Right cardiac atrium (tissue), 5 donors: ENCODE measurements at regions not wholly inside any gene's neighbourhood (a gene's known extent, or its start where the extent isn't known, plus 50 kb on each side); places are given as distances from the start of the nearest gene placed in this dataset.

Source experiments
- ATAC-seq, 2 donors: fragments of 200-7000 bp; cut with Tn5 transposase; one replicate each; pipeline versions ENCODE4 v1.8.0 to v1.9.1; 2020; ENCODE audit warnings: moderate library complexity in 2 of 2, mild to moderate bottlenecking in 1 of 2
- DNase-seq, 3 donors: peaks; one replicate each; pipeline ENCODE4 v3.0.0-alpha.2; 2020
- H3K27ac ChIP-seq: one replicate; pipeline ENCODE4 v1.5.1; 2013; ENCODE audit warnings: mild to moderate bottlenecking, low read length, control low read depth, moderate library complexity
- H3K27me3 ChIP-seq: one replicate; pipeline ENCODE4 v1.6.1; 2013; ENCODE audit not compliant: control insufficient read depth, insufficient read depth
- H3K4me1 ChIP-seq: one replicate; pipeline ENCODE4 v1.6.1; 2013; ENCODE audit warnings: low read length; ENCODE audit not compliant: control insufficient read depth, insufficient read depth
- H3K4me3 ChIP-seq: one replicate; pipeline ENCODE4 v1.5.1; 2013; ENCODE audit warnings: low read length, control low read depth
- H3K9me3 ChIP-seq: one replicate; pipeline ENCODE4 v1.6.1; 2013; ENCODE audit warnings: low read length; ENCODE audit not compliant: control insufficient read depth
- WGBS: extraction: QIAGEN DNeasy Blood & Tissue Kit; methylation state at CpG from one replicate; pipeline ENCODE4 v1.1.7; 2013; 5-methylcytosine and 5-hydroxymethylcytosine counted together
- intact Hi-C, 4 donors: fragments of 100-400 bp; cut with DNase I; formaldehyde crosslinking; loops; one replicate each; pipeline versions ENCODE4 v1.11.0 to v1.14.0; 2022 to 2023
- donor health status: healthy with polysubstance abuse.
- donor health status: DM: no; HTN: yes; CAD: no.
- donor health status: DM: no; HTN: no; CAD: no.
- donor health status: DM: no; HTN: yes; CAD: no; lungs with severe emphysema.
- donor health status: DM: yes; HTN: yes; CAD: no.

DNA sequence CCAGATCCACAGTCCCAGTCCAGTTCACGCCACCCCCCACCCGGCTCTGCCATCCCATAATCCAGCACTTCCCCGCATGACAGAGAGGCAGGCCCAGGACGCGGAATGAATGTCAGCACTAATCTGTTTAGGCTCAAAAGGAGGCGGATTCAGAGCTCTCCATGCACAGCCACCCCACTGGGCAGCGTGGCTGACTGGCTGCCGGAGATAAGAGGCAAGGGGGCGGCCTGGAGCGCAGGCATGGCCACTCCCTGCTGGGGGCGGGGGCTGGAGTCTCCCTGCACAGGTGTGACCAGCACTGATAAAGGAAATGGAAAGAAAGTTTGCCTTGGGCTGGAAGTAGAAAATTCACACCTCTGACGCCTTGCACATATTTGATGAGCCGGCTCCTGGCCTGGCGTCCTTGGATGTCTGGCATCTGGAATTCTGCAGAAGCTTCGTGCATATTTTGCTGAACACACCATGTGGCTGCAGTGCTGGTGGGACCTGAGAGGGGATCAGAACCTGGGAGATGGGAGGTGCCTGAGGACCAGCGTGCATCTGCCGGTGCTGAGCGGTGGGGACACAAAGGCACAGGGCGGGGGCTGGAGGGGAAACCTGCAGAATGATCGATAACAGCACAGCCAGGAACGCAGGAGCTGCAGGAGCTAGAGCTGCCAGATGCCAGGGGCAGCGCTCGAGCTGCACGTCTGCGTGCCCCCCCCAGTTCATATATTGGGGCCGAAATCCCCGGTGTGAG, 344.4 kb downstream of the CTTN start:
- DNase-seq (no peak), ATAC-seq (no peak)
- intact Hi-C loops: no loop called here
- Histone ChIP-seq H3K4me3 (no peak overlapping the region), H3K27ac (no peak overlapping the region), H3K27me3 (no peaks in the 10 kb centered on the region), H3K9me3 (no peaks in the 10 kb centered on the region), H3K4me1 (no peaks in the 10 kb centered on the region)
- WGBS: 24% methylated on average over 27 of the region's 27 CpGs

DNA sequence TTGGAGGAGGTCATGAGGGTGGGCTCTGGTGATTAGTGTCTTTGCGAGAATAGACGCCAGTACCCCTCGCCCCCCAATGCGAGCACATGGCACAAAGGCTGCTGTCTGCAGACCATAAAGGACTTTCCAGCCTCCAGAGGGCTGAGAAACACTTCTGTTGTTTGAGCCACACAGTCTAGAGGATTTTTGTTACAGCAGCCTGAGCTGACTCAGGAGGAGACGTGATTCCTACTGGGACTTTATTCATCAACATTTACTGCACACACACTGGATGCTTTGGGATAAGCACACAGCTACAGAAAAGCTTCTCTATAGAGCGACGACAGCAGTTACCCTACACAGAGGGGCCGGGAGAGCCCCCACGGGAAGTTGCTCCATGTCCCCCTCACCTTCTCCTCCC, 345.0 kb downstream of the CTTN start:
- intact Hi-C loops: no loop called here
- no peak overlapping the region for H3K27ac ChIP-seq
- H3K4me3 ChIP-seq: no peak overlapping the region
- WGBS: 70% methylated on average over 9 of the region's 9 CpGs
- no peaks in the 10 kb centered on the region for H3K9me3 ChIP-seq
- DNase-seq (no peak), ATAC-seq (no peak)
- H3K4me1 ChIP-seq: no peaks in the 10 kb centered on the region
- no peaks in the 10 kb centered on the region for H3K27me3 ChIP-seq

DNA sequence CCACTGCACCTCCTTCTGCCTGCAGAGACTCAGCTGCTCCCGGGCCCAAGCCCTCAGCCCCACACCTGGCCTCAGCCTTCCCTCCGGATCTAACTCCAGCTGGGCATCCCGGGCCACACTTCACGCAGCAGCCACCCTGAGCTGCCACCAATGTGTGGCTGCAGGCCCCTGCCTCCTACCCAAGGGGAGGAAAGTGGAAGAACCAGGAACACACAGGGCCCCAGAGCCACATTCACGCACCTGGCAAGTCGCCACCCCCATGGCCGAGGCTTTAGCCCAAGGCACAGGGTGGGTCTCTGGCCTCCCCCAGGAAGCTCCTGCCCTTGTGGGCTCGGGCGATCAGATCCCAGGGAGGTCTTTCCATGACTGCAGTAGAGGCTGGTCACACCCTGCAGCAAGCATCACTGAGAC, 345.6 kb downstream of the CTTN start:
- Histone ChIP-seq H3K9me3 (no peaks in the 10 kb centered on the region), H3K4me3 (no peak overlapping the region), H3K27me3 (no peaks in the 10 kb centered on the region), H3K4me1 (no peaks in the 10 kb centered on the region), H3K27ac (no peak overlapping the region)
- ATAC-seq (no peak), DNase-seq (no peak)
- intact Hi-C loops: no loop called here
- WGBS: 75% methylated on average over 9 of the region's 9 CpGs

DNA sequence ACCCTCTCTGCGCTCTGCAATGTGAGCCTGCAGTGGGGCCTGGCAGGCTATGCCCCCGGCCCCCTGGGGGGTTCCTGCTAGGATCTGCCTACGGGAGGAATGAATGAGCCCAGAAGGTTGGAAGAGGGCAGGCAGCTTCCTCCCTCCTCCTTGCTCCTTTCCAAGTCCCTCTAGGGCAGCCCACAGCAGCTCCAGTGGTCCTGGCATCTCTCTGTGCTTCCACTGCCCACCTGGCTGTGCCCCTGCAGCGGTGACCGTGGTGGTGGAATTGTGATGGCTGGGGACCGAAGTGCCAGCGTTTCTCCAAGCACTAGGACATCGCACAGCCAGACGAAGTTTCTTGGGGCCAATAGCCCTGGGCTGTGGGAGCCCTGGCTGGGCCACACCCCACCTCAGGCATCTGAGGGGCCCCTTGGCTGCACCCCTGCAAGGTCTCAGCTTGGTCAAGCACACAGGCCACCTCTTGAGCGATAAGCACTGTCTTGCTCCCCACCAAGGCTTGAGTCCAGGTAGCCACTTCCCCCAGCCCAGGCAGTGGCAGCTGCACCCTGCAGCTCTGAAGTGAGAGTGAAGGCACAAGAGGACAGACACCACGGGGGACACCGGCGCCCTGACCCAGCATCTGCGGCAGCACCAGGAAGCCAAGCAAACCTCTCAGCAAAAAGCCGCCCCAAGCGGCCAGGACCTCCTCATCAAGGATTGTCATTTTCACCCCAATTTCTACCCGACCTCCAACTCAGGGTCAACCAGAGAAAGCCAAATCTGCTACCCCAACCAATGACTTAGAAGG, 346.3 kb downstream of the CTTN start:
- DNase-seq (no peak), ATAC-seq (no peak)
- 83% methylated on average over 17 of the region's 17 CpGs for WGBS
- intact Hi-C loops: no loop called here
- H3K27me3 ChIP-seq: no peaks in the 10 kb centered on the region
- H3K4me1 ChIP-seq: no peaks in the 10 kb centered on the region
- H3K9me3 ChIP-seq: no peaks in the 10 kb centered on the region
- H3K27ac ChIP-seq: no peak overlapping the region
- H3K4me3 ChIP-seq: no peak overlapping the region

DNA sequence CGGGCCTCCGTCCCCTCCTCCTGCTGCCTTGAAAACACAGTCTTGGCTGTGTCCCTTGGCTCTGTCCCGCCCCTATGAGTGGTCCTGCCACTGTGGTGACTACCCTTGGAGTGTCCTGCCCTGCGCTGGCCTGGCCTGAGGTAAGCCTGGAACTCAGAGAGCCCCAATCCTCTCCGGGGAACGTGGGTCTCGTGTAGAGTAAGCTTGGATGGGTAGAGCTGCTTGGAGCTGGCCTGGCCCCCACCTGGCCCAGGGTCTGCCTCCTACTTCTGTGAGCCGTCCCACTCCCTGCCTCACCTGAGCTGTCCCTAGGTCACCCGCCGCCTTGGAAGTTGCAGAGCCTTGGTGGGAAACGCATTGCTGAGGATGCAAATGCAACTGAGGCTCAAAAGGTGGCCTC, 347.1 kb downstream of the CTTN start:
- WGBS: 81% methylated on average over 11 of the region's 11 CpGs
- H3K27me3 ChIP-seq: no peaks in the 10 kb centered on the region
- no peaks in the 10 kb centered on the region for H3K9me3 ChIP-seq
- ATAC-seq (no peak), DNase-seq (peak in 1 of 3 donors; percentile 25)
- H3K4me3 ChIP-seq: no peak overlapping the region
- no peak overlapping the region for H3K27ac ChIP-seq
- no peaks in the 10 kb centered on the region for H3K4me1 ChIP-seq
- intact Hi-C loops: no loop called here

DNA sequence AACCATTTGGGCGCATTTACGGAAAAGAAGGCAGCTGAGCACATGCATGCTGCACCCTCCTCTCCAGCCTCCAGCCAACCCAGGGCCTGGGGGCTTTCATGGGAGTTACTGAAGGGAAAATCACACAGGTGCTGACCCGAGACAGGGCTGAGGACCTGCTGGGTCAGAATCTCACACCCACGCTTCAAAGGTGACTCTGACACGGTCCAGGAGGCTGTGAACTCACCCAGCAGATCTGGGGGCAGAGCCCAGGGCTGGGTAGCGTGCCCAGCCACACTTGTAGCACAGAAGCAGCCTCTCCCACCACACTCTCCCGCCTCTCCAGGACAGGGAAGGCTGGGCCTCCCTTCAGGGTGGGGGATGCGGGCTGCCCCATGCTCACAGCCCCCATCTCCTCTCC, 347.6 kb downstream of the CTTN start:
- DNase-seq (peak in 1 of 3 donors; percentile 8), ATAC-seq (no peak)
- Histone ChIP-seq H3K27ac (no peak overlapping the region), H3K4me3 (no peak overlapping the region), H3K9me3 (no peaks in the 10 kb centered on the region), H3K4me1 (no peaks in the 10 kb centered on the region), H3K27me3 (no peaks in the 10 kb centered on the region)
- WGBS: 67% methylated on average over 8 of the region's 8 CpGs
- intact Hi-C loops: no loop called here

DNA sequence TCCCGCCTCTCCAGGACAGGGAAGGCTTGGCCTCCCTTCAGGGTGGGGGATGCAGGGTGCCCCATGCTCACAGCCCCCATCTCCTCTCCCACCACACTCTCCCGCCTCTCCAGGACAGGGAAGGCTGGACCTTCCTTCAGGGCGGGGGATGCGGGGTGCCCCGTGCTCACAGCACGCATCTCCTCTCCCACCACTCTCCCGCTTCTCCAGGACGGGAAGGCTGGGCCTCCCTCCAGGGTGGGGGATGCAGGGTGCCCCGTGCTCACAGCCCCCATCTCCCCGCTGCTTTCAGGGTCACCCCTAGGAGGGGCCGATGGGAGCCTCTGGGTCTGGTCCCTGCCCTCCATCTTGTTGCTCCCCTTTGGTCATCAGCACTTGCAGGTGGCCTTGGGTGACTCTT, 348.0 kb downstream of the CTTN start:
- intact Hi-C loops: no loop called here
- Histone ChIP-seq H3K4me1 (no peaks in the 10 kb centered on the region), H3K27me3 (no peaks in the 10 kb centered on the region), H3K9me3 (no peaks in the 10 kb centered on the region), H3K27ac (no peak overlapping the region), H3K4me3 (no peak overlapping the region)
- DNase-seq: peak in 1 of 3 donors; percentile 35
- no peak for ATAC-seq
- WGBS: 77% methylated on average over 11 of the region's 11 CpGs

DNA sequence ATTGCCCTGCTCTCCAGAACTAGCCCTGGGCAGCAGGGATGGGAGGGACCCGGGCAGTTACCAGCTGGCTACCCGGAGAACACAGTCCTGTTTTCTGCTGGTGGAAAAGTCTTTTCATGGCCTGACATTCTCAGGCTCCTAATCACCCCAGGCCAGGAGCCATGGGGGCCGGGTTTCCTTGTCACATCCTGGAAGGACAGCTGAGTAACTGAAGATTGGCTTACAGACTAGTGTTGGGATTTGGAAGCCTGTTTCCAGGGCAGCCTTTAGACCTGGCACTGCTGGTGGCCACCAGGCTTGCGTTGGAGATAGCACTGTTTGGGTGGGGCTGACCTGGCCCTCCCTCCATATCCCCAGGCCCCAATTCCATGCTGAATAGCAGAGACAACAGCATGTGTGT, 349.0 kb downstream of the CTTN start:
- intact Hi-C loops: no loop called here
- Histone ChIP-seq H3K9me3 (no peaks in the 10 kb centered on the region), H3K4me1 (no peaks in the 10 kb centered on the region), H3K27me3 (no peaks in the 10 kb centered on the region), H3K27ac (no peak overlapping the region), H3K4me3 (no peak overlapping the region)
- ATAC-seq (peak in 1 of 2 donors; percentile 20), DNase-seq (peak in 1 of 3 donors; percentile 16)
- WGBS: 43% methylated on average over 4 of the region's 4 CpGs

DNA sequence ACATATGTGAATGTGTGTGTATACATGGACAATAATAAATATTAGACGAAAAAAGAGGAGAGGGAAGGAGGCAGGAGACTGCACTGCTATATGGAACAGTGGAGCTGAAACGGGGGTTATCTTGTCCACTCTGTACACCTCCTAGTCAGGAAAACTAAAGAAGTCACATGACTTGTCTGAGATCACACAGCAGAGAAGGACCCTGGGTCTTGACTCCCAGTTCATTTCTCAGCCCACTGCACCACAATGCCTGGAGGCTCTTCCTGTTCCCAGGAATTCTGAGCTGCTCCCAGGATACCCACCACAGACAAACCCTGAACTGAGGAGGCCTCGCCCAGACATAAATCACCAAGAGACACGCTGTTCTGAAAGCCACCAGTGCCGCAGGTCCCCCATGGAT, 349.6 kb downstream of the CTTN start:
- no peaks in the 10 kb centered on the region for H3K27me3 ChIP-seq
- H3K9me3 ChIP-seq: no peaks in the 10 kb centered on the region
- ATAC-seq (no peak), DNase-seq (no peak)
- no peak overlapping the region for H3K27ac ChIP-seq
- no peak overlapping the region for H3K4me3 ChIP-seq
- intact Hi-C loops: no loop called here
- WGBS: 71% methylated on average over 5 of the region's 5 CpGs
- H3K4me1 ChIP-seq: no peaks in the 10 kb centered on the region

DNA sequence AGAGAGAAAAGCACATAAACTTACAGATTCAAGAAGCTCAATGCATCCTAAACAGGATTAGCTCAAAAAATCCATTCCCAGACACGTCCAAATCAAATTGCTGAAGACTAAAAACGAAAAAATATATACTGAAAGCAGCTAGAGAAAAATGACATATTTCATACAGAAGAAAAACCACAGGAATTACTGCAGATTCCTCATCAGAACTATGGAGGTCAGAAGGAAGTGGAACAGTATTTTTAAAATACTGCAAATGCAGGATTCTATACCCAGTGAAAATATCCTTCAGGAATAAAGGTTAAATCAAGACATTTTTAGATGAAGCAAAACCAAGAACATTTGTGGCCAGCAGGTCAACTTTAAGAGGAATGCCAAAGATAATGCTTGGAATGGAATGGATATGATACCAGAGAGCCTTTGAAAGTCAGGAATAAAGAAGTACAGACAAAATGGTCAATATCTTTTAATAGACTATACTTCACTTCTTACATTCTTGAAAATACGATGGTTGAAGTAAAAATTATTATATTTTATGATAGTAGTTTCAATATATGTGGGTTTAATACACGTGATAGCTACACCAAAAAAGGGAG, 352.9 kb downstream of the CTTN start:
- ATAC-seq (no peak), DNase-seq (no peak)
- intact Hi-C loops: loop anchor here in 1 of 4 donors (5.0 kb wide), 1 partner anchor 284 kb away; no protein-coding TSS in a partner anchor
- H3K4me1 ChIP-seq: no peaks in the 10 kb centered on the region
- H3K4me3 ChIP-seq: no peak overlapping the region
- H3K9me3 ChIP-seq: no peaks in the 10 kb centered on the region
- no peak overlapping the region for H3K27ac ChIP-seq
- no peaks in the 10 kb centered on the region for H3K27me3 ChIP-seq
- WGBS: 67% methylated on average over 4 of the region's 4 CpGs
